ENCODE measurements at regions not wholly inside any gene's neighbourhood (a gene's known extent, or its start where the extent isn't known, plus 50 kb on each side); places are given as distances from the start of the nearest gene placed in this dataset.

DNA sequence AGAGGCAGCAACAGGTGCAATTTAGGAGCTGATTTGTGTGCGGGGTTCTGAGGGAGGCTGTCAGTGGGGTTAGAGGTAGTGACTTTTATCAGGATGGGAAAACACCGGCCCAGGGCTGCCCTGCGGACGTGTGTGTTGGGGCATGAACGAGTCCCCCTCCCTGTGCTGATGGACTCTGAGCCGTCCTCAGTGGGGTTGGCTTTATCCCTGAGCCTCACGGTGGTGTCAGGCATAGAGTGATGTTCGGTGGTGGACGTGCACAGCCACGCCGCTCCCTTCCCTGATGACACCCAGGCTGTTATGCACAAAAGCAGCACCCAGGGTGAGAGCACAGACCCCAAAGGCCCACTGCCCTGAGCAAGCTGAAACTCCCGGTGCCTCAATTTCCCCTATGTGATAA is 809.1 kb downstream of the BRD1 start:
- no peak for DNase-seq (ENCODE audit: low read depth)
- H3K4me3 ChIP-seq (ENCODE audit: control insufficient read depth, low read depth, low read length) = no peak overlapping the region
- TF ChIP-seq, protein P1, sequence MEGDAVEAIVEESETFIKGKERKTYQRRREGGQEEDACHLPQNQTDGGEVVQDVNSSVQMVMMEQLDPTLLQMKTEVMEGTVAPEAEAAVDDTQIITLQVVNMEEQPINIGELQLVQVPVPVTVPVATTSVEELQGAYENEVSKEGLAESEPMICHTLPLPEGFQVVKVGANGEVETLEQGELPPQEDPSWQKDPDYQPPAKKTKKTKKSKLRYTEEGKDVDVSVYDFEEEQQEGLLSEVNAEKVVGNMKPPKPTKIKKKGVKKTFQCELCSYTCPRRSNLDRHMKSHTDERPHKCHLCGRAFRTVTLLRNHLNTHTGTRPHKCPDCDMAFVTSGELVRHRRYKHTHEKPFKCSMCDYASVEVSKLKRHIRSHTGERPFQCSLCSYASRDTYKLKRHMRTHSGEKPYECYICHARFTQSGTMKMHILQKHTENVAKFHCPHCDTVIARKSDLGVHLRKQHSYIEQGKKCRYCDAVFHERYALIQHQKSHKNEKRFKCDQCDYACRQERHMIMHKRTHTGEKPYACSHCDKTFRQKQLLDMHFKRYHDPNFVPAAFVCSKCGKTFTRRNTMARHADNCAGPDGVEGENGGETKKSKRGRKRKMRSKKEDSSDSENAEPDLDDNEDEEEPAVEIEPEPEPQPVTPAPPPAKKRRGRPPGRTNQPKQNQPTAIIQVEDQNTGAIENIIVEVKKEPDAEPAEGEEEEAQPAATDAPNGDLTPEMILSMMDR (IDR thresholded peaks at IDR 0.05; ENCODE audit: control insufficient read depth, insufficient read depth, low read depth, low read length, missing control alignments) = no peak

DNA sequence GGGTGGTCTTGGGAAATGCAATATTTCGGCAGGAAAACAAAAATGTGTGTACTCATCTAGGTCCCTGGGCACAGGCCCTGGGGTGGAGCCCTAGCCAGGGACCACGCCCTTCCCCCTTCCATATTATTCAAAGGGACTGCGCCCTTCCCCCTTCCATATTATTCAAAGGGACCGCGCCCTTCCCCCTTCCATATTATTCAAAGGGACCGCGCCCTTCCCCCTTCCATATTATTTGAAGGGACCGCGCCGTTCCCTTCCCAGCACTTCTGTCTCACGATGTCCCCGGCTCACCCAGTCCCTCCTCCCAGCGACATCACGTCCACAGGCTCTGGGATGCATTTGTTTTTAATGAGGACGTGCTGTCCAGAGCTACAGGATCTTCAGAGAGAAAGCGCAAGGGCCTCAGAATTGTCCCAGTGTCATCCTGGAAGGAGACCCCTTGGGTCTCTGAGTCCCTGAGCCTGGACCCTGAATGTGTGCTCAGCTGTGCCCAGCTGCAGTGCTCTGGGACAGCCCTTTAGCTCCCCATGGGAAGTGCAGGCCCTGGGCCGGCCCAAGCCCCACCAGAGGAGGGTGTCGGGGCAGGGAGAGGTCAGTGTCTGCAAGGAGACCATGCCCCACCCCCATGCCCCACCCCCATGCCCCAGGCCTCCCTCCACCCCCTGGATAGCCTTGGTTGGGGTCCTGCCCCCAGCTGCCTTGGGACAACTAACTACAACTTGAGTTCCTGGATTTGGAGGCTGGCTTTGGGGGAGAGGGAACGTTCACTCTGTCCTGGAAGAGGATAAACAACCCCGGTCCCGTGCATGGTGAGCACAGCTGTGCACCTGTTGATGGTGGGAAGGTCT is 810.0 kb downstream of the BRD1 start:
- DNase-seq (ENCODE audit: low read depth) = no peak
- no peak overlapping the region for H3K4me3 ChIP-seq (ENCODE audit: control insufficient read depth, low read depth, low read length)
- TF ChIP-seq, protein P1 (IDR thresholded peaks at IDR 0.05; ENCODE audit: control insufficient read depth, insufficient read depth, low read depth, low read length, missing control alignments) = no peak

DNA sequence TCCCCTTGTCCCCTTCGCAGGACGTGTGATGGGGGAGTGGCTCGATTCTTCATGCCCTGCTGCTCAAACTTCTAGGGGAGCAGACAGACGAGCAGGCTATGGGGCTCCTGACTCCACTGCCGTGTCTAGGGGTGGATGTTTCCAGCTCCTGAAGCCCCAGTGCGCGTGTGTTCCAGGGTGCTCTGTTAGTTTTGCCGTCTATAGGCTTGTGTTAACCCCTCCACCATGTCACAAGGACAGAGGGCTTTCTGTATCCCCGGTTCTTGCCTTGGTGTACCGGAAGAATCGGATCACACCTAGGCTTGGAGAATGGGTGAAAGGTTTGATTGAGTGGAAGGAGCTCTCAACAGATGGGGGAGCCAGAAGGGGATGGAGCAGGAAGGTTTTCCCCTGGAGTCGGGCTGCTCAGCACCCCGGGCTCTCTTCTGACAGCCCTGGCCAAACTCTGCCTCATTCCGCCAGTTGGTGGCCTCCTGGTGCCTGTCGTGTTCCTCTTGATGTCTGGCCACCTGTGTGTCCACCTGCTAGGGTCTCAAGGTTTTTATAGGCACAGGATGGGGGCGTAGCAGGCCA is 810.7 kb downstream of the BRD1 start:
- no peak overlapping the region for H3K4me3 ChIP-seq (ENCODE audit: control insufficient read depth, low read depth, low read length)
- TF ChIP-seq, protein P1 (IDR thresholded peaks at IDR 0.05; ENCODE audit: control insufficient read depth, insufficient read depth, low read depth, low read length, missing control alignments) = no peak
- DNase-seq (ENCODE audit: low read depth) = no peak

DNA sequence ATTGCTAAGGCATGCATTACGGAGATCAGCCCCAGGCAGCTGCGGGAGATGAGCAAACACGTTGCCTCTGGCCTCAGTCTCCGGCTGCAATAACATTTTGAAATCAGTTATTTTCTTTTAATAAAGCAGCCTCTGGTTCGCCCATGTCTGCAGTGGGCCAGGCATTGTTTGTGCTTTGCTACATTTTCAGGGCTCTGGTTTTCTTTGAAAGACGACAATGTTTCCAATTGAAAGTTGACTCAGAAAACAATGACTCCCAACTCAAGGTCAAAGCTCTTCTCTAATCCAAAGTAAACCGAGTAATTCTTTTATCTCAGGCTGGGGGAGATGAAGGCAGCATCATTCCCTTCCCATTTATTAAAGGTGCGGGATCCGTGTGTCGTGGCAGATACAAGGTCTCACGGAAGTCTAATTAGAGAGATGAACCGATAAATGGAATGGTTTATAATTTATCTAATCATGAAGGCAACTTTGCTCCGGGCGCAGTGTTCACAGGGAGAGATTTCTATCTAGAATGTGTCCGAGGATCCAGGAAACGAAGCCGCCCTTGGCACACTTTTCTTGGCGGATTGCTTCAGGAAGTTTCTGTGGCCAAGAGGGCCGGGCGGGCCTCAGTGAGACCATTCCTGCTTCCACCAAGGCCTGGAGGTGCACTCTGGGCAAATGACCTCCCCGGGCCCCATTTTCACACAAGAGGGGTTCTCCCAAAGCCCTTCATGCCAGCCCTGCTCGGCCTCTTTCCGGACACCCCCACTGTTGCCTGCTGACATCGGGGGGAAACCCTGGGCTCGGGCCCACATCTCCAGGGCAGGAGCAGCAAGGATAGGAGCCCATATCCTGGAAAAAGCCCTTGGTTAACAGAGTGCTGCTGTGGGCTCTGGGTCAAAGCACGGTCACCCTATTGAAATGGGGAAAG is 811.4 kb downstream of the BRD1 start:
- TF ChIP-seq, protein P1 (IDR thresholded peaks at IDR 0.05; ENCODE audit: control insufficient read depth, insufficient read depth, low read depth, low read length, missing control alignments) = no peak
- DNase-seq (ENCODE audit: low read depth) = no peak
- no peak overlapping the region for H3K4me3 ChIP-seq (ENCODE audit: control insufficient read depth, low read depth, low read length)

DNA sequence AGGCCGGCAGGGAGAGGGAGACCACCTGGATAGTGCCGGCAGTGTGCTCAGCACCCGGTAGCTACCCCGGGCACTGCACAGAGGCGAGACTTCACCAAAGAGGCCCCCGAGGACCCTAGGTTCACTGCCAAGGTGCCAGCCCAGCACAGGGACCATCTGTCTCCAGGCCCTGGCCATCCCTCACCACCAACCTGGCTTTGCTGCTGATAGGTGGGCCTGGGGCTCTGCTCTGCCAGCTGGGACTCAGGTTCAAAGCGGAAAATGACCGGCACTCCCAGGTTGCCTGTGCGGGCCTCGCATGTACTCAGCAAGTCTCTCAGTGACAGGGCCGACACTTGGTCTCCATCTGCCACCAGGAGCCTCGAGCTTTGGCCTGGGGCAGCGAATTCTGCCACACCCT is 812.2 kb downstream of the BRD1 start:
- no peak for DNase-seq (ENCODE audit: low read depth)
- TF ChIP-seq, protein P1 (IDR thresholded peaks at IDR 0.05; ENCODE audit: control insufficient read depth, insufficient read depth, low read depth, low read length, missing control alignments) = no peak
- H3K4me3 ChIP-seq (ENCODE audit: control insufficient read depth, low read depth, low read length) = no peak overlapping the region

All from AG09309 (cell line).